ENCODE measurements at regions not wholly inside any gene's neighbourhood (a gene's known extent, or its start where the extent isn't known, plus 50 kb on each side); places are given as distances from the start of the nearest gene placed in this dataset.

DNA sequence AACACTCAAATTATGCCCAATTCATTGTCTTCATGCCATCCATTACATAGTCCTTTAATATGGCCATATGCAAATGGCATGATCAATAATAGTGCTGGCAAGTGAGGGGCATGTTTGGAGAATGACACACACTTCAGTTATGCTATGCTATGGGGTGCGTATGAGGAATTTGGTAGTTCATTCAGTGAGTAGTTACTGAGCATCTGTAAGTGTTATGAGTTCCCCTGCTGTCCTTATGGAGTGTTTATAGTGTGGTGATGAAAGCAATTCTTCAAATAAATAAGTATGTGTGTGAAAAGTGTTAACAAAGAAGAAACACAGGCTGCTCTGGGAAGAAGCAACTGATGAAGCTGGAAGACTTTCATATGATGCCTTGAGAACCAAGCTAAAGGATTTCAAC is 383.7 kb upstream of the SLC14A2 start:
- no peak for DNase-seq

DNA sequence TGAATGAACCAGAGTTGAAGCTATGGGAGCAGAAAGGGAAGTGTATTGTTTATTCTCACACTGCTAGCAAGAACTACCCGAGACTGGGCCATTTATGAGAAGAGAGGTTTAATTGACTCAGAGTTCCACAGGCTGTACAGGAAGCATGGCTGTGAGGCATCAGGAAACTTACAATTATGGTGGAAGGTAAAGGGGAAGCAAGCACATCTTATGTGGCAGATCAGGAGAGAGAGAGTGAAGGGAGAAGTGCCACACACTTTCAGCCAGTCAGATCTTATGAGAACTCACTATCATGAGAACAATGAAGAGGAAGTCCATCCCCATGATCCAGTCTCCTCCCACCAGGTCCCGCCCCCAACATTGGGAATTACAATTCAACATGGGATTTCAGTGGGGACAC is 383.2 kb upstream of the SLC14A2 start:
- DNase-seq, result no peak

DNA sequence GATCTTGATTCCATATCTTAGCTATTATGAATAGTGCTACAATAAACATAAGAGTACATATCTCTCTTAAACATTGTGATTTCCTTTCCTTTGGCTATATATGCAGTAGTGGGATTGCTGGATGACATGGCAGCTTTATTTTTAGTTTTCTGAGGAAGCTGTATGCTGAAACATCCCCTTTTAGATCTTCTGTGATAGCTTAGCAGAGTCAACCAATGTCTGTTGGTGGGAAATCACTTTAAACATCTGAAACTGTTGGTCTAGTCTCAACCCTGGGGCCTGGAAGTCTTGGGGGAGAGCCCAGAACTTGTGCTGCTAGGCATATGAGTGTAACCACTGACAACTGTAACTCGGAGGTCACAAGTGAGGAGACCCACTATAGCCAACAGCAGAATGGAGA is 378.6 kb upstream of the SLC14A2 start:
- no peak for DNase-seq

DNA sequence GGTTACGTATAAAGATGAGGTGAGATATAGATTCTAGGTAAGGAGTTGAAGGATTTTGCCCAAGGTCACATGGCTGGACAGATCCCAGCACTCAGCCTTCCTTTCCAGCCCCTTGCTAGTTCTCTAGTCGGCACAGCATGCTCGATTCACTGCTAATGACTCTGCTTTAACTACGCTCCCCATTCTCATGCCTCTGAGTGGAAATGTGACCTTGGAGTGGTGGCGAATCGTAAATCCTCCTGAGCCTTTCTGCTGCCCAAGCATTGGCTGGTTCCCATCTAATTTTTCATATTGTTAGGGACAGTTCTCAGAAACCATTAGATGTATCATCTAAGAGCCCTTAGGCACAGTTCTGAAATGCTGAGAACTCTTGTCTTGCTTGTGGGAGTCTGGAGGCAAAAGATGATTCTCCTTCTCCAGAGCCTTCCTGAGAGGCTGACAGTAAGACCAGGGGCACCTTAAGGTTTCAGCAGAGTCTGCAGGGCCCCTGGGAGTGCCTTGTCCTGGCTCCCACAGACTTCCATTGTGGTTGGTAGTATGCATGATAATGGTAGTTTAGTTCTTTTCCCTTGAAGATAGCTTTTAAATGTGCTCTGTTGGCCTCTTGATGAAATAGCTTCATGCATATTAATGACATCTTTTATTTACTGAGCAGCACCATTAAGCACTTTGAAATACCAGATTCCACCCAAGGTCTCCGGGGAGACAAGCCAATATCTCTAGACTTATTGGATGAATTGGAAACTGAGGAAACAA is 377.8 kb upstream of the SLC14A2 start:
- DNase-seq, result no peak

DNA sequence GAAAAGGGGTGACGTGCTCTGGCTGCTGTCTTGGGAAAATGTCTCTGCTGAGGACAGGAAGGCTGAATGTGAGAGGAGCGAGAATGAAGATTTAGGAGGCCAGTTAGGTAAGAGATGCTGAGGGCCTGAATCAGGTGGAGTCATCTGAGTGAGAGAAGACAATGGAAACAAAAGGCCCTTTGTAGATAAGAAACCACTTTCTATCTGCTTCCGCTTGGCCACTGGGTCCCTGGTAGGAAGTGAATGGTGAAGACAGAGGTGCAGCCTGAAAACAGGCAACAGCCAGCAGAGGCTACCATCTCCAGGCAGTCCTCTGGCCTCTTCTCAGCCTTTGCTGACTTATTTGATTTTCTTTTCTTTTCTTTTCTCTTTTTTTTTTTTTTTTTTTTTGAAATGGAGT is 374.0 kb upstream of the SLC14A2 start:
- DNase-seq, result no peak

DNA sequence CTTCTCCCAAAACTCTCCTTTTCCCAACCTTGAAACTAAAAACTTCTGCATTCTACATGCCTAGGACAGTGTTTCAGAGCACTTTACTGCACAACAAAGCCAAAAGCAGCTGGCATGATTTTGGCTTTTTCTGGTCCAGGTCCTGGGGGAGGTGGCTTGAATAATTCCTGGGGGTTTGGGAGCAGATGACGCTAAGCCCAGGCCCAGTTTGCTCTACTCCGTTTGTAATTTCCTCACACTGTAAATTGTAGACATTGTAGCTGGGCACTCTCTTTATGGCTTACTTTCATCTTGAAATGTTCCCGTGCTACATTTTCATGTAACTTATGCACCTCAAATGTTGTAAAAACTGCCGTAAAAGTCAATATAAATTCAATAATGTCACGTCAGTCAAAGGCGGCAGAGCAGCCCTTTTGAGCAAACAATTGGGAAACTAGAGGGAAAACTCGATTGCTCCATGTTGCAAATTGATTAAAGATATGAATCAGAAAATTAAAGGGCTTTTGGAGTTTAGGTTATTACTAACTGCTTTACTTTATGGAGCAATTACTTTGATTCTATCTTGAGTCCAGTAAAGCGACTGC is 373.2 kb upstream of the SLC14A2 start:
- no peak for DNase-seq

DNA sequence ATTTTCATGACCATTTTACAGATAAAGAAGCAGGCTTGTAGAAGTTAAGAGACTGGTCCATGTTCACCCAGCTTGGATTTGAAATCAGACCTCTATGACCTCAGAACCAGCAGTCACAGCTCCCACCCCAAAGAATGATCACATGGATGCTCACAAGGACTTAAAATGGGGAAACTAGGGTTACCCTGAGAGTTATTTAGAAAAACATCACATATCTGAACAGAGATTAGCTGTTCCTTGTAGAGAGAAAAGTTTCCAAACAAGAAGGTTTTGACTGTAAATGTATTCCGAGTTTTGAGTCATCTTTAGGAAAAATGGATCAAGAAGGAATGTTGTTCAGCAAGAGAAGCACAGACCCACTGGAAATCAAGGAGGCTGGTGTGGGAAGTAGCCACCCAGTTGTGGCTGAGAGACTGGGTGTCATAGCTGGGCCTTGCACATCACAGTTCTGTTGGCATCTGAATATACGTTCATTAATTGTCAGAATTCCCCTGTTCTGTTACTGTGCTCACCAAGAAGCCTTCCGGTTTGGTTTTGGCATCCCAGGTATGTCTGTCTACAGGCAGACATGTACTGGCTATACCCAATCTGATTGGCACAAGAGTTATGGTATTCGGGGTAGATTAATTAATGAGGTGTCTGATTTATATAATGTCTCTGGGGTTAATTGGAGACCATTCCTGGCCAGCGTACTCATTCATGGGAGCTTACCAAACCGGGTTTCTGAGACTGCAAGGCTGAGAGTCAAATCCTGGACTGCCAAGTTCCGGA is 371.8 kb upstream of the SLC14A2 start:
- DNase-seq, result no peak

DNA sequence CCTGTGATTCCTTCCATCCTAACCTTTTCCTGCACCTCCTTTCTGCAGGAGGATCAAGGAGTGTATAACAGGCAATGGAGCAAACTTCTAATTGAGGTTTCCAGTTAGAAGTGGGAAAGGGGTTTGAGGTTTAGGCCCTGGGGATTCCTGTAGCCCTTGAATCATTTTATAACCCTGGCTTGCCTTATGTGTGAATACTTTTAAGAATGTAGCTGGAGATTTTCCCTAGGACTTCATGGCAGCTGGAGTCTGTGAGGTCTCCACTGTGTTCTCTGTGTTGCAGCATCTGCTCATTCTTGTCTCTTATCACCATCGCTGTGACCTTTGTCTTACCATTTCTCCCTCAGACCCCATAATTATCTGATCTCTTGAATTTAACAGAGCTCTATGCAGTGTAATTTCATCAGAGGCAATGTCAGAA is 370.2 kb upstream of the SLC14A2 start:
- DNase-seq, result no peak

DNA sequence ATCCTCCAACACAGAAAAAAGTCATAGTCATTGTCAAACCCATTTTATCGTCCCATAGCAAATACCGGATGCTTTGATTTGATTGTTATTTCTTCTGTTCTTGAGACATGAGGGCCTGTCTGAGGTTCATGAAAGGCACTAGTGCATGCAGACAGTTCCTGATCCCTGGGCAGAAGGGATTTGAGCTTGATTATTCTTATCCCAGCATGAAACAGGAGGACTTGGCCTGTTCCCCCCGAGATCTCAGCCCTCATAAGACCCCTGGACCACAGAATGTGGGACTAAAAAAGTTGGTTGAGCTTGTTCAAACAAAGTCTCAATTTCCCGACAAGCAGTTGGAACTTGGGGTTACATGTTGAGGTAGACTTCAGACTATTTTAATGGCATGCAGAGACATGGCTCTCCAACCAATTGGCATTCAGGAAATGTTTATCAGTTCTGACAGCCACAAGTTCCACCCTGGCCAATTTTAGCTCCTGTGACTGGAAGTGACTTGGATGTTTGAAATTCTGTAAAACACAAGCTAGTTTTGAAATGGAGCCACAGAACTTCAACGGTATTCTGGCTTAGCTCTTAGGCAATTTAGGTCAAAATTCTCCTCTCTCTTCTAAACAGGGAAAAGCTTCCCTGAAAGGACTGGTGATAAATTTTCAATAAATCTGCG is 366.9 kb upstream of the SLC14A2 start:
- DNase-seq, result no peak

DNA sequence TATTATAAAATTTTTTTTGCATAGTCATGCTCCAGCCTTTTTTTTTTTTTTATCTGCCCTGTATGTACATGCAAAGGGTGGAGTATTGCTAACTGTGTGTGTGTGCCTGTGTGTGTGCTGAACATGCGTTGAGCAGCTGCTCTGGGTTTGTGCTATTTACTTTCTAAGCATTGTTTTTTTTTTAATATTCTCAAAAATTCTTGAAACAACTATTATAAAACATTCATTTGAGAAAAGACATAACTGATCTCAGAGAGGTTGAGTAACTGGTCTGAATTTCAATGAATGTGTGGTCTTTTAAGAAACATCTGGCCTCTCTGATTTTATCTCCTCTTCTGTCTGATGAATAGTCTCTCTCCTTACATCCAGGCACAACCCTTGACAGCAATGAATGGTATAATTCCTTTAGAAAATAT is 366.0 kb upstream of the SLC14A2 start:
- no peak for DNase-seq

DNA sequence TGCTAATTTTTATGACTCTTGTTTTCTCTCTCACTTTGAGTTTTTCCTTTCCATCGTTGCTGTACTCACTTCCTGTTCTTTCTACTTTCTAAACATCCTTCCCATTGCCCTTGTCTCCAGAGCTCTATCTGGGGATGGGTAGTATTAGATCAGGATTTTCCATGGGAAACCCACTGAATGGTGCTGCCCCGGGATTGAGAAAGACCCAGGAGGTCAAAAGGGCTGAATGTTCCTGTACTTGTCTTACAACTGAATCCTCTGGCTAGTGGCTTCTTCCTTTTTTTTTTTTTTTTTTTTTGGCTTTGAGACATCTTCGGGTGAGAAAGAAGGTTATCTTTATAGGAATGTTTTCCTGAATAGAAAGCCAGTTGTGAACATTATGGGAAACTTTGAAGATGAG is 364.8 kb upstream of the SLC14A2 start:
- DNase-seq, result no peak

DNA sequence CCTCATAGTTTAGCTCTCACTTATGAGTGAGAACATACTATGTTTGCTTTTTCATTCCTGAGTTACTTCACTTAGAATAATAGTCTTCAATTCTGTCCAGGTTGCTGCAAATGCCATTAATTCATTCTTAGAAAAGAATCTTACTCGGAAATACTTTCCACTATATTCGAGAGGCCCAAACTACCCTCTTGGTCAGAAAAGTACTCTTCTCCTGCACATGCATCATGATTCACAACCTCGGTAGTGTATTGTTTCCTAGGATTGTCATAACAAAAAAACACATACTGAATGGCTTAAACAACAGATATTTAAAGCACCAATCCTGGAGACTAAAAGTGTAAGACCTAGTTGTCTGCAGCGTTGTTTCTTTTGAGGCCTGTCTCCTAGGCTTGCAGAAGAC is 364.0 kb upstream of the SLC14A2 start:
- DNase-seq, result no peak

DNA sequence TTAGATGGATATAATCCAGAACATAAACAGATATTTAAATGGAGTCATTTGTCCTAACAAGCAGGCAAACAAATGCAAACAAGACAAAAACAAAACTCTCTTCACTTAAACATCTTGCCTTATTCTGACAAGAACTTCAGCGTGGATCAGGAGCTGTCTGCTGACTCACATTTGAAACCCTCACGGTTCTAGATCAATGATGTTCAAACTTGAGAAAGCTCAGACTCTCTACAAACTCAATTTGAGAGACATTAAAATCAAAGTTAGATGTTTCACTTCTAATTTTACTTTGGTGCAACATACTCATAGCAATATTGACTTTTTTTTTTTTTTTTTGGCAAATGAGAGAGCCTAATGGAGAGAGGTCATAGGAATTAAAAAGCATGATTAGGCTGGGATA is 362.8 kb upstream of the SLC14A2 start:
- DNase-seq, result no peak

DNA sequence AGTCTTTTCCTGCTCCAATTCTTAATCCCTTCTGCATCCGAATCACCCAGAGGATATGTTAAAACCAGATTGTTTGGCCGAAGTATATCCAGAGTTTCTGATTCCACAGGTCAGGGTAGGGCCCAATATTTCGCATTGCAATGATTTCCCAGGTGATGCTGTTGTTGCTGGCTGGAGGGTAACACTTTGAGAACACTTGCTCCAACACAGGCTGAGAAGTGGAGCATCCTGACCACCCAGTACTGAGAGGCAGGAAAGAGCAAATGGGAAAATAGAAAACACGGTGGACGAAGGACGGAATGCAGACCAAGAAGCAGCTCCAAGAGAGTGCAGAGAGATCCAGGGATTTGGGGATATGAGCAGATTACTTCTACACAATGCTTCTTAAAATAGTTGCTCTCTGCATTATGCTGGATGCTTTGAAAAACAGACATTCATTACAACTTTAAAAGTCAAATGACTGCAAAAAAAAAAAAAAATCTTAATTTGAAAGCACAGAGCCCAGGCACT is 362.2 kb upstream of the SLC14A2 start:
- no peak for DNase-seq

DNA sequence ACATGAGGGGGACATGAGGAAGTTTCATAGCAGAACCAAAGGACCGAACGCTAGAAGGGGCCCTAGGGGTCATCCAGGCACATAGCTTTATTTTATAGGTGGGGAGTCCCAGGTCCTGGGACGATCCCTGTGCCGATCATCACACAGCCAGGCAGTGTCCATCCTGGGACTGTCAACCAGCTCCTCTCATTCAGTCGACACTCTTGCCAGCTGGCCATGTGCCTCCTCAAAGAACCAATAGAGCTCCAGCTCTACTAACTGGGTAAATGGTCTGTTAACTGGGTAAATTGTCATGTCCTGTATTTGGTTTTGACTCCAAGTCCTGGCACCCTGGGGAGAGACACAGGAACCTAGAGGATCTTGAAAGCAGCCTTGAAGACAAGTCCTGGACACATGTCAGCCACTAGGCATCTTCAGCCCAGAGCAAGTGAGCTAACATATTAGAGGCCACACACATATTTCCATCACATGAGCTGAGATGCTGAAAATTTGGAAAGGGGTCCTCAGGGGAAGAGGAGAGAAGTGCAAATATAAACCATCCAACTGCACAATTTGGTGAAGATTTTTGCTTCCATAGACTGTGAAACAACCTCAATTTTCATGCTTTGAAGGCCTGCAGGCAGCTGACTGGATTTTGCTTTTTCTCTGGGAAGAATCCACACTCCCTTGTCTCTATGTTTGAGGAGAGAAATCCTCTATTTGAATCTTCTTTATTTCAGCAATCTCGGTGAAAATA is 361.1 kb upstream of the SLC14A2 start:
- DNase-seq, result no peak

DNA sequence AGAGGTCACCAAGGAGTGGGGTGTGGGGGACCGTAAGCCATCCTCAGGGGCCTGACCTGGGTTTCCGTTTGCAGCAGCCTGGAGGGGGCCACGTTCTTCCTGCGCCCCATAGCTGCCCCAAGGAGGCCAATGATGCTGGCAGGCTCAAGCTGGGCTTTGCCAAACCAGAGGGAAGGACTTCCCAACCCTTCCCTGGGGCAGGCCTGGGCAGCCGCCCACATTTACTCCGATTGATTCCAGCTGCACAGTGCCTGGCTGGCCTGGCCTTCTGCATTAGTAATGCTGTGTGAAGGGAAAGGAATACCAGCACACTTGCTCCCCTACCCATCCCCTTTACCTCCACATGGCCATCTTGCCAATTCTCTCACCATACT is 360.6 kb upstream of the SLC14A2 start:
- no peak for DNase-seq

DNA sequence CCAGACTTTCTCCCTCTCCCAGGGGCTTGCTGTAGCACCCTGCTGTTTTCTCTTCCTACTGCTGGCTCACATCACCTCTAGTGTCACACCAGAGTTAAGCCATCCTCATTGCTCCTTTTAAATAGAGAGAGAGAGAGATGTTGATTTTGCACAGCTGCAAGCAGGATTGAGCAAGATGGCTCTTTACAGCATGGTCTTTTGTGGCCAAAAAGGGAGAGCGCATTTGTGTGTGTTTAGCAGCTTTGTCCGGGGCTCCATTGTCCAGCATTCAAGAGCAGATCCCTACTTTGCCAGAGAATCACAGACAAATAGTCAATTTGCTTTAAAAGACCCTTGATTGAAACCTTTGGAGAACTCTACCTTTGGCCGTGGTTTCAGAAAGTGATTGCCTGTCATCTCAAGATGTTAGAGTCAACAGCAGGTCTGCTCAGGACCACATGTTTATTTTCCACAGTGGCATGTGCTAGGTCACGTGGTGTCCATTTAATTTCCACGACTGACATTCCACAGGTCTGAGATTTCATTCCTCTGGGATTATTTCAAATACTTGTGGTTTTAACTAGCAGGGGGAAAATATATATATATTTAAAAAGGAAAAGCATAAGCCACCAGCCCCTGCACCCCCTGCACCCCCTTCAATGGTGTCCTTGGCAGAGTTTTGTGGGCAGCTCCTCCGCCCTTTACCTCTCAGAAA is 359.9 kb upstream of the SLC14A2 start:
- DNase-seq, result peak; percentile 62

DNA sequence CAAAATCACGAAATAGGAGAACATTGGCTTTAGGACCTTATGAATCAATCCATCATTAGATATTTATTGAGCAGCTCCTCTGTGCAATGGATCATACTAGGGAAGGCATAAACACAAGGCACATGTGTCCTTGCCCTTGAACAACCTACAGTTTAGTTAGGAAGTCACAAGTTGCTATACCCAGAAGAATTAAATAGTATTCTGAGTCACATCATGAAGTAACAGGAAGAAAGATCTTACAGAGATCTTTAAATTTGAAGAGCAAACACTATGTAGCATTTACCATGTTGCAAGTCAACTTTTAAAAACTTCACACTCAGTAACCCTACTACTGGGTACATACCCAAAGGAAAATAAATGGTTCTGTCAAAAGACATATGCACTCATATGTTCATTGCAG is 355.2 kb upstream of the SLC14A2 start:
- DNase-seq, result no peak

DNA sequence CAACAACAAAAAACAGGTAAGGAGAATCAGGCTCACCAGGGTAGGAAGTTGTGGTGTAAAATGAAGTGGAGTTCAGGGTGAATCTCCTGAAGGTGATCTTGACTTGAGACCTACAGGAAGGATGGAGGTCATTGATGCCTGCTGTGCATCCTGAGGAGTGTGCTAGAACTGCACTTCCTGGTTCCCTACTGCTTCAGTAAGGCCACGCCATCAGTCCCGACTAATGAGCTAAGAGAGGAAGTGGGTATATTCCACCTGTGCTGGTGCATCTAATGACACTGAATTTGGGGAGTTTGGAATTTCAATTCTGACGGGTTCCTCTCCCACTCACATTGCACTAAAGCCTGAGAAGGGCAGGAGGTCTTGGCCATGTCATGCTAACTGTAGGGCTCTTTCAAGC is 349.3 kb upstream of the SLC14A2 start:
- DNase-seq, result peak; percentile 60

DNA sequence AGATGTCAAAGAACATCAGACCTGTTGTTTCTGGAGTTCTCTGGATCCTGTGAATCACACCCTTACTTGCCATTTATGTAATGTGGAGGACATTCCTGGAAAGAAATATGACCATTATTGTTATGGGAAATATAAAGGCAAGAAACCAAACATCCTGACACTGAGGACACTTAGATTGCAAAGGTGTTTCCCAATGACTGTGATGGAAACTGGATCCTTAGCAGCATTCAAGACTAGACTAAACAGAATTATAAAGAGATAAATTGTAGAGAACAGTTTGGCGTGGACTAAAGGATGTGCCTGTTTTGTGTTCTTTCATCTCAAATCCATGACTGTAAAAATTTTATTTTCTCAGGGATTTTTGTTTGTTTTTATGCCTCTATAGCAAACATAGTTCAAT is 347.7 kb upstream of the SLC14A2 start:
- no peak for DNase-seq

DNA sequence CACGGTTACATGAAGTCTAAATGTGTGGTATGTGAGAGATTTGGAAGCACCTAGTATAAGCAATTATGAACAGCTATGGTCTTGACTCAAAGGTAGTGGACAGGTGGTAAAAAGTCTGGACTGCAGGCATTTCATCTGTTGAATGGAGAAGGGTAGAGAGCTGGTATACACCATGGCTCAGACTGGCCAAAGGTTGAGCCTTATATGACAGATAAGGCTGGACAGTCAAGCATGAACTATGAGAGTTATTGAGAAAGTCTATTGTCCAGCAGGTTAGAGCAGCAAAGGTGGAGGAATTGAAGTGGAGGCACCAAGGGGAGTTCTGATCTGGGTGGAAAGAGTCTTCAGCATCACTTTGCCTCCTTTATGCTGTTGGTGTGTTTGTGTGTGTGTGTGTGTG is 346.7 kb upstream of the SLC14A2 start:
- no peak for DNase-seq

DNA sequence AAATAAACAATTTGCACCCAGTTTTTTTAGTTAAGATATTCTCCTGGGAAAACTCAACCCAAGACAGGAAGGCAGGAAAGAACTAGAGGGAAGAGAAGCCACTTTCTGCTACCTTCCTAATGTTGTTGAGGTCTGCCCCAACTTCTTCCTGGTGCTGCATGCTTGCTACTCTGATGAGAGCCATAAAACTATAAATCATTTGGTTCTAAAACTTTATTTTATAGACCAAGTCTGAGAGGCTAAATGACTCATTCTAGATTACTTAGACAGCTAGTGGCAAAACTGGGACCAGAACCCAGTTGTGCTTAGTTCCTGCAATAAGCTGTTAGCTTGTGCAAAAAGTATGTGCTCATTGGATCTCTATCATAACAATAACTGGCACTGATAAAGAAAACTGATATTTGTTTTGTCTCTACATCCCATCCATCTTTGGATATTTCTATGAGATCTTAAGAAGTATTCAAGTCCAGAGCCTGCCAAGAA is 344.9 kb upstream of the SLC14A2 start:
- DNase-seq, result no peak

All from NCI-H69 (cell line).